HuH-7.5 (cell line): ENCODE measurements at regions not wholly inside any gene's neighbourhood (a gene's known extent, or its start where the extent isn't known, plus 50 kb on each side); places are given as distances from the start of the nearest gene placed in this dataset.

ENCODE experiments used
- DNase-seq: peaks from one replicate; pipeline ENCODE4 v3.0.0; 2011; ENCODE audit warnings: low spot score

DNA sequence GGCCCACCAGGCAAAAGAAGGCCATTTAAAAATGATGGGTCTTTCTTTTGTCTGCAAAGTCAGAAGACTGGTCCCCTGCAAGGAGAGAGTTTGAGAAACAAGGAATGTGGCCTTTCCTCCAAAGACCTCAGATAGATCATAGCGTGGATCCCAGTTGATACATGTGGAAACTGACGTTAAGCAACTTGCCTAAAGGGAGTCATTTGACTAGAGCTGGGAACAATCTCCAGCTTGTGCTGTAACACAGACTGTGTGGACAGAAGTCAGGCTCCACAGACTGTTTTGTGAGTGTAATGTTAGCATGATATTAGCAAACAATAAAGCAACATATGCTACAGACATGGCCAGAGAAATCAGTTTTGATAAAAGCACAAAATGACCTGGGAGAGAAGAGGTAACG is 140.4 kb upstream of the CITED2 start:
- DNase-seq: no peak

DNA sequence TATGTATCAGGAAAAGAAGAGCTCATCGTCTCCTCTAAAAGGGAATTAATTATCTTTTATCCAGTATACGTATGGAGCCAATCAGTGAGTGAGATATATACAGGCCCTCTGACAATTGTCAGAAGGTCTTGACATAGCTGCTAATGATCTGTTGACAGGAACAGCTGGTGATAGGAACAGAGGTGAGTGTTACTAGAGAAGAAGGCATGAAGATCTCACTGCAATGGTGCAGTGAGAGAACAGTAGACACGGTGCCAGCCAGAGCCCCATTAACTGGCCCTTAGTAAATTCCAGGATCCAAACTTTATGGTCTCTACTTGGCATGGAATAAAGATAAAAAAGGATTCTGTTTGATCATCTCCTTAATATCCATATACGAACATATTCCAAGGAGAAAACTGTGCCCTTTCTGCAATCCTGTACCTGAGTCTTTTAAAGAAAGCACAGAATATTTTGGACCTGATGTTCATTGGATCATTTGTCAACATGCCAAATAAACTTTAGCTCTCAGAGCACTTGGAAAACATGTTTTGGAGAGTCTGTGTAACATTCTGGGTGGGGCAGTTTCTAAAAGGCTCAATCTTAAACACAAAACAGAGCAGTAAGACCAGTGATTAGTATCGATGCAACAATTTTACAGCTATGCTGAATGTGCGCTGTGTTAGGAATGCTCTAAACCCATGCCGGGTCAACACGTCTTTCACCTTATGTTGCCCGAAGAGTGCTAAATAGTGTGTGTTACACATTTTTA is 135.8 kb upstream of the CITED2 start:
- no peak for DNase-seq

DNA sequence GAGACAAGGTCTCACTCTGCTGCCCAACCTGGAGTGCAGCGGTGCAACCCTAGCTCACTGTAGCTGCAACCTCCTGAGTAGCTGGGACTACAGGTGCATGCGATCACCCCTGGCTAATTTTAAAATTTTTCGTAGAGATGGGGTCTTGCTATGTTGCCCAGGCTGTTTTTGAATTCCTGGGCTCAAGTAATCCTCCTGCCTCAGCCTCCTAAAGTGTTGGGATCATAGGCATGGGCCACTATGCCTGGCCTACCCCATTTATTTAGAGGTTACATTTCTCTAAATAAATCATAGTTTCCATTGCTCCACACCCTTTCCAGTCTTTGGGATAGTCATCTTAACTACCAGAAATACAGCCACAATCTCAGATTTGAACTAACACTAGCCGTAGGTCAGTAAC is 134.7 kb upstream of the CITED2 start:
- DNase-seq: no peak

DNA sequence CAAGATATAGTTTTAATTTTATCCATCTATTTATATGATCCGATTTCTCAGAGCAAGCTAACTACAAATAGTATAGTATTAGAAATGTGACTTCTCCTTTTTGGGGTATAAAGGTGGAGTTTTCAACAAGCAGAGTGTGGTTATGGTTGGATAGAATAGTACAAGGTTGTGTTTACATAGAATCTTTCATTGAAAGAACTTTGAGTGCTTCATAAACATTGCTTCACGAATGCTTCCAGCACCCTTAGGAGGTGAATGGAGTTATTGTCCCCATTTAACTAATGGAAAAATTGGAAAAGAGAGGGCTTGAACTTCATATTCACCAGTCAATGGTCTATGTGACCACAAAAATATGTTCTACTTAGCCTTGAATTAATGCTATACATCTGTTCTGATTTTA is 134.1 kb upstream of the CITED2 start:
- DNase-seq: no peak

DNA sequence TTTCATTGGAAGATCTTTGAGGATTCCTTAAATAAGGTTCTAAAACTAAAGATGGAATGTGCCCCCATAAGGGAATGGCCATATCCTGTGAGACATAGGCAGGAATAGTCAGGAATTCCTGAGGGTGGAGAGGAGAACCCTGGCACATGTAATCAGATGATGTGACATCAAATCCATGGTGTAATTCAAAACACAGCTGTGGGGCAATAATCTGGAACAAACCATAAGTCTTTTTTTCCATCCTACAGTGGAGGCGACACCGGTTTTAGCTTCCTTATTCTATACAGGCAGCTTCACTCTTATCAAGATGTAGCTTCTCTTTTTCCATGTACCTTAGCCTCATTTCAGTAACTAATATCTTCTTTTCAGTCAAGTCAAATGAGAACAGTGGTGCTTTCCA is 133.6 kb upstream of the CITED2 start:
- no peak for DNase-seq

DNA sequence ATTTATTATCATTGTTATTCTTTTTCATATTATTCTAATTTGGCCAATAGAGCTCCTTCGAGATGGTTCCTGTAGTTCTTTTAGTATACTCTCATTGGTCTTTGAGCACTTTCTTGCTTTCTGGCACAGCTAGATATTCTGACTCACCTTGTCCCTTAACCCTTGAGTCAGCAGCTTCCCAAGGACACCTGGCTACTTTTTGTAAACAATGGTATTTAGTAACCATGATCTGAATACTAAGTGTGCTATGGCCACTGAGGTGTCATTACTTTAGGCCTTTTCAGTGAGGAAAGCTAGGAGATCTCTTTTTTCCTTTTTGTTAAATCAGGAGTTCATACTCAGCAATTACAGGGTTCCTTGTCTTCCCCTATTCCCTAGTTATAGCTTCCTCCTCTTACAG is 126.5 kb upstream of the CITED2 start:
- no peak for DNase-seq

DNA sequence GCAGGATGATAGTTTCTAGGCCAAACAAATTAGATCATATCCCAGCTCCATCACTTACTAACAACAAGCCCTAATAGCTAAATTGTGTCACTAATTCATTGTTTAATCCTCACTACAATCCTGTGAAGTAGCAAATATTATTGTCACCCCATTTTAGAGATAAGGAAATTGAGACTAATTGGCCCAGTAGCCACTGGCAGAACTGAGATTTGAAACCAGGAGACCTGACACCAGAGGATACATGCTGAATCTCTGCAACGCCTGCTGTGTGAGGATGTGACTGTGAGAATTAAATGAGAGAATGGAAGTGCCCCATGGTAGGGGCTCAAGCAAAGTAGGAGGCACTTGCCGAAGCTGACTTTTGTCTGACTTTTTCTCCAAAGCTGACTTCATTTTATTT is 124.3 kb upstream of the CITED2 start:
- no peak for DNase-seq

DNA sequence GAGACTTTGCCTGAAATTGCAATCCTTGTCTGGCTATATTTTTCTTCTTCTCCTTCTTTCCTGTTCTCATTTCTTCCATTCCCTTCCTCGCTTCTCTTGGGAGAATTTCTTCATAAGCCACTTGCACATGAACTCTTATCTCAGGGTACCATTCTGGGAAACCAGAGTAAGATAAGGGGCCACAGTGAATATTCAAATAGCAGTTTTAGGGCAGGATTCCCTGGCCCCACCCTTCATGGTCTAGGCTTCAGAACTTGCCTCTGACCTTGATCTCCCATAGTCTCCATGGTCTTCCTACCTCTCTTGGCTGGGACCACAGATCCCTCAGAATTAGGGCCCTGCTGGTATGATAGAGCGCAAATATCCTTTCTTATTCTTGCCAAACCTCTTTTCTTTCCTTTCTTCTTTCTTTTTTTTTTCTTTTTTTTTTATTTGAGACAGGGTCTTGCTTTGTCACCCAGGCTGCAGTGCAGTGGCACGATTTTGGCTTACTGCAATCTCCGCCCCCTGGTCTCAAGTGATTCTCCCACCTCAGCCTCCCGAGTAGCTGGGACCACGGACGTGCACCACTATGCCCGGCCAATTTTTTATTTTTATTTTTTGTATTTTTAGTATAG is 123.0 kb upstream of the CITED2 start:
- DNase-seq: no peak

DNA sequence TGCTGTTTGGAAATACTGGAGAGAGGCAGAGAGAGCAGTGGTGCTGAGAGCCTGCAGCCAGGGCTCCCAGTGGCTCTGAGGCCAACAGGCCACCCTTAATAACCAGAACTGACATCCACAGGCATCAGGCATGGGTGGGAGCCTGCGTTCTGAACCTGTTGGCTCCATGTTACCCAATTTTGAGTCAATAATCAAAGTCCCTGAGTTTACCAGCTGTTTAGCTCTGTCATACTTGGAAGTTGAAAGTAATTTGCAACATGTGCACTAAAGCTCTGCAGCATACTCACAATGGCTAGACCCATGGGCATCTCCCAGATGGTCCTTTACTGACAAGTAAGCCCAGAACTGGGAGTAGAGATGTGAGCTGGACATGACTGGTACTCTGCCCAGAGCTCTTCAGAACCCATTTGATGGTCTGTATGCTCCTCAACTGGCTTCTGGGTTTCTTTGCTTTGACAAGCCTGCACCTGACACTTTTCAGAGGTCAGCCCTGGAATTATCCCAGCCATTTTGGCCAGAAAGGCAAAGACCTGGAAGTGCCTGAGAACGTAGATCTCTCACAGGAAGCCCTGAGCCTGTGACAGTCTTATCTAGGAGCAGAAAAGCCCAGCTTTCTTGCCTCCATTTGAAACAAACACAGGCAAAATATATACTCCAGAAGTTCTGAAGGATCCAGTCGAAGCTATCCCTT is 122.4 kb upstream of the CITED2 start:
- DNase-seq: no peak

DNA sequence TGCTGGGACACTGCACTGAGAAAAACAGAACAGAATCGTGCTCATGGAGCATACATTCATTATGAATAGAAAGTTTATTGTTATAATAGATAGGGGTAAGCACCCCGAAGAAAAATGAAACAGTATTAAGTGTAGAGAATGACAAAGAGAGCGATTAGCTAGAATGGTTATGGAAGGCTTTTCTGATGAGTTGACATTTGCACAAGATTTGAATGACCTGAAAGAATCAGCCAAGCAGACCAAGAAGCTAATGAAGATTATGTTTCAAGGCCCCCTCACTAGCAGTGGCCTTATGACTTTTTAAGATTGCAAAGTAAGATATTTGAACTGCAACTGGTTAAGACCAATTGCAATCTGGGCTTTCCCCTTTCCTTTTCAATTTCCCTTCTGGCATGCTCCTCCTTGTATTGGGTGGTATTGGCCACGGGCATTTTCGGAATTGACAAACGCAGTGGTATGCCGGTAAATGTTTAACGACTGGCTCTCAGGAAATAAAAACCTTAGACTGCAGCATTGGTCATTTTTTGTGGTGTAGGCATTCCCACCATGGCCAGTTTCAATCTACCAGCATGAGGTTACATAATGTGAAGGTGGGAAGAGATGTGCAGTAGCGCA is 120.0 kb upstream of the CITED2 start:
- no peak for DNase-seq

DNA sequence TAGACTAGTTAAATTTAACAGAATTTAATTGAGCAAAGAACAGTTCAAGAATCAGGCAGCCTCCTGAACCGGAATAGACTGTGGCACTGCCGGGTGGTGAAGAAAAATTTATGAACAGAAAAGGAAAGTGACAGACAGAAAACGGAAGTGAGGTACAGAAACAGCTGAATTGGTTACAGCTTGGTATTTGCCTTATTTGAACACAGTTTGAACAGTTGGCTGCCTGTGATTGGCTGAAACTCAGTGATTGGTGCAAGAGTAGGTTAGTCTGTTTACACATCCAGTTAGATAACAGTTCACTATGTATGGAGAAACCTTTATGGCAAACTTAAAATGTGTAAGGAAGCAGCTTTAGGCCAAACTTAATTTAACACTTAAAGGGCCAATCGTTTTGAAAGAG is 116.0 kb upstream of the CITED2 start:
- DNase-seq: no peak

DNA sequence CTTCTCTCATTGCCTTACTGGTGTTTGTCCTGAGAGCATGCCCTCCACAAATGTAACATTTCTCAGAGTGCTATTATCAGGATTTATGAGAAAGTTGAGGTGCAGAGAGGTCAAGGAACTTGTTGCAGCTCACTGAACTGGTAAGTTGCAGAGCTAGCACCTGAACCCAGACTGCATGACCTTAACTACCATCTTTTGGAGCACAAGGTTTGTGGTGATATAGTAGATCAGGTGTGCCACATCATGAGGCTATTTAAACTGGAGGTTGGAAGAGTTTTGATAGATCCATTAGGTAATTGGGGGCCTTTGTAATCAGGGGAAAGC is 112.0 kb upstream of the CITED2 start:
- DNase-seq: no peak

DNA sequence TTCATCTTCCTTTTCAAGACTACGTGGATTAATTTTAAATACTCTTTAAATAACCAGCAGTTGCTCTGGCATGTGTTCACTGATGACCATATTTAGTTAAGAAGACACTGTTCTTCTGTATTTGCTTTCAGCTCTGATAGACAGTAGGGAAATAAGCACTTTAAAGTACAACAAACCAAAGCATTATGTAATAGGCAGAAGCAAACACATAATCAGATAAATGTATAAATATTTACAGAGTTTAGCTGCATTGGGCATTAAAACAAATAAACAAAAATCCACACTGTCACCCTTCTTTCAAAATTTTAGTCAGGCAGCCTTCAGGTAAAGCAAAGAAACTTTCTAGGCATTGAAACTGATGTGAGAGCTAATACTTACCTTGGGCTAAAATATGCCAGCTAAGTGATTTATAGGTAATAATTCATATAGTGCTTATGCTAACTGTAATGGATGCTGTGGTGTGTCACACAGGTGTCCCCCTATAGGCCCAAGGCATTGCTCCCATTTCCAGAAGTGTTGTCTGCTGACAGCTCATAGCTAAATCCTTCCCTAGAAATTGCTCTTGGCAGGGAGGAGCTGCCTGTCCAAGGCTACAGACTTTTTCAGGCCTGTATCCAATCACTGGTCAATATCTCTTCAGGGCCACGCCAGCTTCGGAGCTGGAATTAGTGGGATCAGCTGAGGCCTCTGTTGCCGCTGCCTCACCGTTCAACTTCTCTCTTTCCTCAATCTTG is 111.5 kb upstream of the CITED2 start:
- no peak for DNase-seq

DNA sequence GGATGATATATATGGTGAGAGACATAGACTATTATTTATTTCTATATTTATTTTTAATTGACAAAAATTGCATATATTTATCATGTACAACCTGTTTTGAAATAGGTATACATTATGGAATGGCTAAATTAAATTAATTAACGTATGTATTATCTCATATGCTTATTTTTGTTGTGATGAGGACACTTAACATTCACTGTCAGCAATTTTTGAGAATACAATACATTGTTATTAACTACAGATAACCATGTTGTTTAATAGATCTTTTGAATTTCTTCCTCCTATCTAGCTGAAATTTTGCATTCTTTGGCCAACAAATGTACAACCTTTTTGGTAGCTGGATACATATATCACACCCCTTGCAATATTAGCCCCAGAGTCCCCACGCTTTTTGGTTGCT is 110.7 kb upstream of the CITED2 start:
- no peak for DNase-seq

DNA sequence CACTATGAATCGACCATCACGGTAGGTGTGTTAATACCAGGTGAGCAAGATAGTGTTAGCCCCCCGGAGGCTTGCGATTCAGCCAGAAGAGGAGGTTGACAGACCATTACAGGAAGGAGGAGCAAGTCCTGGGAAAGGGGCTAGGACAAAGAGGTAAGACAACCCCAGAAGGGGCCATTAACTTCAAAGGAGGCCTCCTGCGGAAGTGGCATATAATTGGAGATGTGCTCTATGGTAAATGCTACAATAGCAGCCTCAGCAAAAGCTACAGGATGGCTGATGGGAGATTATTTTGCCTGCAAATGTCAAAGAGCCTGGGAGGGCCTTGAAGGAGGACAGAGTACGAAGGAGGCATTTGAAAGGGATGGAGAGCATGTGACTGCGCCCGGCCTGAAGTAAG is 108.6 kb upstream of the CITED2 start:
- DNase-seq: no peak

DNA sequence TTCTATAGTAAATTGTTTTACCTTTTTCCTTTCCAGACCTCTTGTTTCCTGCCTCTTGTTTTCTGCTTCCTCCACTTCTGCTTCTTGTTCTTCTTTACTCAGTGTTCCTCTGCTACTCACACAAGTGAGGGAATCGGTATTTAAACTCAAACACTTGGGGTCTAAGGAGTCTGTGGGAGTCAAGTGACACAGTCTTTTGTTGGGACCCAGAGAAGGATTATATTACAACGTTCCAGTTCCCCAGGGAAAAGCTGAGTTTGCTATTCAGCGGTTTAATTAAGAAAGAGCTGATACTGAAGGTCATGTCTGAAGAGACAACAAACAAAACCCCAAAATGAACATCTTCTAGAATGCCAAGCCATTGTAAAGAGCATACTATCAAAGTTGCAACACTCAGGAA is 107.8 kb upstream of the CITED2 start:
- no peak for DNase-seq

DNA sequence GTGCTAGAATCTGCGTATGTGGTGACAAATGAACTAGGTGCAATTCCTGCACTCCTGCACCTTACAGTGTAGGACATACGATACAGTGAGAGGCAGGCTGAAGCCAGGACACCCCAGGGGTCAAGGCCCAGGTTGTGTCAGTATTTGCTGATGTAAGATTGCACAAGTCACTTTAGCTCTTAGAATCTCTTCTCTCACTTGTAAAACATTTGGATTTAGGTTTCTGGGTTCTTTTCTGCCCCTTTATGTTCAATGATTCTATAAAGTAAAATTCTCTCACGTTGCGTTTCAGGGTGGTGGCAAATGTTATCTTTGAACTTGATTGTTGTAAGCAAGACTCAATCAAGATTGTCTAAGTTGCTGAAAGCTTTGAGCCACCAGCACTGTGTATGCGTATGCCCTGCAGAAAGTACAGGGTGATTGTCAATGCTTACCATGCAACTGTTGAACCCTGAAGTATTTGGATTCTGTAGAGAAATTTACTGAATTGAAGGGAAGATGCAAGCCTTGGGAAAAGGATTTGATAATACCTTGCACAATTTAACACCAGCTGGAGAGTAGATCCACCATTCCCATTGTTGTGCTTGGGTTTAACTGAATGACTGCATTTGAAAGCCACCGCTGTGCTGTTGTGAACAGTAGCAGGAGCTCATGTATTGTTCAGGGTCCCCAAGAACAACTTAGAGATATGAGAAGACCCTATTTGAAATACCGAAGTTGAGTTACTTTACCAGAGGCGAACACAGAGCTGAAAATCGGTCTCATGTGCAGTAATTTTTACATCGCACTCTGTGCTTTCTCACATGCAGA is 106.1 kb upstream of the CITED2 start:
- peak; percentile 35 for DNase-seq

DNA sequence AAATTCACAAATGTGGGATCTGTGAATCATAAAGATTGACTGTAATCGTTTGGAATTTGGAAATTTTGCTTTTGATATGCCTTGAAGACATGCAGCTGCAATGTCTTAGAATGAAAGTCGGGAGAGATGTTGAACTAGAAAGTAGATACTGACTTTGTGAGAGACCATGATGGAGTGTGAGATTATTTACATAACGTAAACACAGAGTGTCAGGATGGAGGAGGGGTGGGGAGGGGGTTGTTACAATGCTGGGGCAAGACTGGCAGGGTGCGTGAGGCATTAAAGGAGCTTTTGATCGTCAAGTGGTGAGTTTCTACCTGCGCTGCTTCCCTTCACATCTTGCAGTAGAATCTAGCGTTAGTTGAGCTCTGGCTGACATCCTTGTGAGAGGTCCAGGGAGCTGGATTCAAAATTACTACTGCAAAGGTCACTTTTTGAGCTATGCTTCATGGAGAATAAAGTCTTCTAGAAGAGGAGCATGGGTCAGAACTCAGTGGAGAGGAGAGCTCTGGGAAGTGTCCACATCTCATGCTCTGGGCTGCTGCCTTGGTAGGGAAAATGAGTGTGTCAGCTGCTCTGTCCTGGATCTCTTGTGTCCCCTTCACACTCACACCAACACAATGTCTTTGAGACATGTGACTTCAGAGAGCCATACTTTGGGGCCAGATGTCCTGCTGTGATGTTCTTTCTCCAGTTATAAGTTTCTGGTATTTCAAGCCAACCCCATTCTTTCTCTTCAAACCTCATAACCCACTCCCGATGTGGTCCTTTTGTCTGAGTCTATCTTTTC is 105.2 kb upstream of the CITED2 start:
- DNase-seq: no peak

DNA sequence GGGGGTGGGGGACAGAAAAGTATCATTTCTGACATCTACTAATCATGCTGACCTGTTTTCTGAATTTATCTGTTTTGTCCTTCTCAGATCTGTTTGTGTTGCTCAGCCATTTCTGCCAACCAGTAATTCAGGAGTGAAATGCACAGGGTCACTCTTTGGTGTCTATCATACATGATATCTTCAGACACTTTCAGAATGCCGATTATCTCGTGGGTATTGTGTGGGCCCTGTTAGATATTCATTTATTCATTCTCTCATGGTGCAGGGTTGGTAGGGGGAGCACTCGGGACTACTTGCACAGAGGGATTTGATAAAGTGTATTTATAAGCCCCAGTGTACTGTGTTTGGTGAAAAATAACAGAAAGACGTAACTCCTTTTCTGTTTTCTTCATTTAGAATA is 101.2 kb upstream of the CITED2 start:
- no peak for DNase-seq

DNA sequence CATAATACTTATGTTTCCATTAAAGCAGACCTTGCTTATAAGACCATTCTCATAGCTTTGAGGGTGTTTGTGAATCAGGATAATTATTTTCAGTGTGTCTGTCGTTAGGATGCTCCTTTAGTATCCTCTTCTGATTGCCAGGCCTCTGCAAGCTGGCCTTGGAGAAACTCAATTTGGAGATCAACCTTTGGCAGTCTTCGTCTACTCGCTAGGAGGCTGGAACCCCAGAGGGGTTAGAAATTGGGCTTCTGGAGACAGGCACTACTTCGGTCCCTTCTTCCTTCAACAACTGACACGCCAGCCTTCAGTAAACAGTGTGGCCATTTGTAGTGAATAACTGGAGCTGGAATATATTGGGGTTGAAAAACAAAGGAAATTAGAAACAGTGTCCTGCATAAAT is 100.8 kb upstream of the CITED2 start:
- DNase-seq: no peak
